Caco-2 (cell line): ENCODE measurements at regions not wholly inside any gene's neighbourhood (a gene's known extent, or its start where the extent isn't known, plus 50 kb on each side); places are given as distances from the start of the nearest gene placed in this dataset.

Experiments
- BruUV-seq: library from RNA; stranded (reverse); fragments of 400-500 nt; replicated peaks from 2 replicates; lab custom pipeline; 2021; lab: Mats Ljungman, UMichigan
- CTCF ChIA-PET: fragments of 300-600 bp; sonication (Branson Sonifier 250); formaldehyde crosslinking; loops from one replicate; lab custom pipeline; 2022; ENCODE audit warnings: antibody characterized with exemption; lab: Charles Lee
- POLR2A ChIA-PET: fragments of 300-600 bp; sonication (Branson Sonifier 250); formaldehyde crosslinking; loops from one replicate; lab custom pipeline; 2022; ENCODE audit warnings: antibody characterized with exemption; lab: Charles Lee
- DNase-seq, 2 experiments: peaks; one replicate each; pipeline versions ENCODE4 v3.0.0 to v3.0.0-alpha.2; 2020 to 2022
- H3K27me3 ChIP-seq: replicated peaks from 2 replicates; pipeline ENCODE4 v1.6.0; 2011; ENCODE audit warnings: low read length; ENCODE audit not compliant: control insufficient read depth, insufficient read depth
- H3K36me3 ChIP-seq: 2 replicates; pipeline ENCODE4 v1.5.1; 2011; ENCODE audit warnings: low read length; ENCODE audit not compliant: control insufficient read depth, insufficient read depth
- H3K4me1 ChIP-seq: fragments of 250-450 bp; sonication (Bioruptor Pico); 2 replicates; pipeline ENCODE4 v1.5.1; 2020; ENCODE audit warnings: mild to moderate bottlenecking
- H3K4me3 ChIP-seq: 2 replicates; pipeline ENCODE4 v1.5.1; 2011; ENCODE audit warnings: low read depth, mild to moderate bottlenecking, control low read depth, low read length
- H3K9me3 ChIP-seq: fragments of 250-450 bp; sonication (Bioruptor Pico); 2 replicates; pipeline ENCODE4 v1.5.1; 2020; ENCODE audit warnings: mild to moderate bottlenecking, moderate library complexity
- H3K27ac Mint-ChIP-seq: one replicate; pipeline ENCODE4 v1.8.0; 2022; ENCODE audit warnings: mixed read lengths; ENCODE audit not compliant: unreplicated experiment
- H3K27me3 Mint-ChIP-seq: one replicate; pipeline ENCODE4 v1.8.0; 2022; ENCODE audit warnings: mixed read lengths; ENCODE audit not compliant: insufficient read depth, unreplicated experiment
- H3K36me3 Mint-ChIP-seq: one replicate; pipeline ENCODE4 v1.8.0; 2022; ENCODE audit warnings: mild to moderate bottlenecking, mixed read lengths; ENCODE audit not compliant: insufficient read depth, unreplicated experiment
- H3K4me1 Mint-ChIP-seq: one replicate; pipeline ENCODE4 v1.8.0; 2022; ENCODE audit warnings: low read depth, mixed read lengths; ENCODE audit not compliant: unreplicated experiment
- H3K4me3 Mint-ChIP-seq: one replicate; pipeline ENCODE4 v1.8.0; 2022; ENCODE audit warnings: mild to moderate bottlenecking, moderate library complexity, mixed read lengths; ENCODE audit not compliant: unreplicated experiment
- H3K9me3 Mint-ChIP-seq: one replicate; pipeline ENCODE4 v1.8.0; 2022; ENCODE audit warnings: mixed read lengths; ENCODE audit not compliant: unreplicated experiment
- CTCF ChIP-seq, 2 experiments: fragments of 200-600 bp in 1 of 2; IDR thresholded peaks; 1 replicate in 1 of 2; 2 replicates in 1 of 2; pipeline versions ENCODE4 v1.5.1 to v1.8.0; 2011 to 2022; ENCODE audit warnings: antibody characterized with exemption in 1 of 2, control low read depth in 1 of 2, inconsistent platforms in 1 of 2, low read depth in 1 of 2, low read length in 1 of 2, mild to moderate bottlenecking in 1 of 2, moderate library complexity in 1 of 2; ENCODE audit not compliant: insufficient read depth in 1 of 2, severe bottlenecking in 1 of 2, unreplicated experiment in 1 of 2
- intact Hi-C: fragments of 100-400 bp; cut with micrococcal nuclease; formaldehyde crosslinking; loops from one replicate; pipeline ENCODE4 v1.10.0; 2022; ENCODE audit not compliant: unreplicated experiment

GRCh38 chr12:131456301-131457027 is 254.4 kb upstream of the SFSWAP start:
- H3K4me1 Mint-ChIP-seq, result no peaks in the 10 kb centered on the region
- no peaks in the 10 kb centered on the region for H3K4me1 ChIP-seq
- POLR2A ChIA-PET, result no interaction called here

GRCh38 chr12:131457028-131457310 is 253.9 kb upstream of the SFSWAP start:
- H3K36me3 Mint-ChIP-seq, result no peaks in the 10 kb centered on the region
- no peak overlapping the region for H3K27ac Mint-ChIP-seq
- no peaks in the 10 kb centered on the region for H3K9me3 ChIP-seq
- BruUV-seq, result no TSS peak
- H3K4me1 ChIP-seq, result no peaks in the 10 kb centered on the region
- no peaks in the 10 kb centered on the region for H3K36me3 ChIP-seq
- ChIA-PET POLR2A (no interaction called here), CTCF (no interaction called here)
- DNase-seq, result no peak
- H3K4me3 ChIP-seq, result no peak overlapping the region
- H3K4me3 Mint-ChIP-seq, result no peak overlapping the region
- no peaks in the 10 kb centered on the region for H3K4me1 Mint-ChIP-seq
- no peak for TF ChIP-seq CTCF (IDR thresholded peaks at IDR 0.05; ENCODE audit: insufficient read depth in 1 of 2, low read depth in 1 of 2, low read length in 1 of 2, severe bottlenecking in 1 of 2, unreplicated experiment in 1 of 2)
- intact Hi-C loops, result no loop called here
- no peaks in the 10 kb centered on the region for H3K27me3 ChIP-seq
- H3K27me3 Mint-ChIP-seq, result peaks cover 19% of the 10 kb centered on the region
- H3K9me3 Mint-ChIP-seq, result no peaks in the 10 kb centered on the region

More at GRCh38 chr12:131456301-131457027, 254.4 kb upstream of the SFSWAP start:
- Histone ChIP-seq H3K36me3 (no peaks in the 10 kb centered on the region), H3K27me3 (no peaks in the 10 kb centered on the region), H3K4me3 (no peak overlapping the region), H3K9me3 (no peaks in the 10 kb centered on the region)
- BruUV-seq, result no TSS peak
- Mint-ChIP-seq H3K27me3 (peaks cover 19% of the 10 kb centered on the region), H3K36me3 (no peaks in the 10 kb centered on the region), H3K4me3 (no peak overlapping the region), H3K27ac (no peak overlapping the region), H3K9me3 (no peaks in the 10 kb centered on the region)
- intact Hi-C loops, result no loop called here
- no peak for DNase-seq
- no peak for TF ChIP-seq CTCF (IDR thresholded peaks at IDR 0.05; ENCODE audit: insufficient read depth in 1 of 2, low read depth in 1 of 2, low read length in 1 of 2, severe bottlenecking in 1 of 2, unreplicated experiment in 1 of 2)
- CTCF ChIA-PET, result no interaction called here

- H3K27me3 Mint-ChIP-seq, result peaks cover 22% of the 10 kb centered on the region
- DNase-seq, result no peak
- no peaks in the 10 kb centered on the region for H3K4me1 ChIP-seq
- no peaks in the 10 kb centered on the region for H3K9me3 ChIP-seq
- no peaks in the 10 kb centered on the region for H3K36me3 Mint-ChIP-seq
- no peak overlapping the region for H3K4me3 Mint-ChIP-seq
- H3K9me3 Mint-ChIP-seq, result no peaks in the 10 kb centered on the region
- H3K4me3 ChIP-seq, result no peak overlapping the region
- H3K4me1 Mint-ChIP-seq, result no peaks in the 10 kb centered on the region
- no peaks in the 10 kb centered on the region; the same call in 1 of the 2 replicates for H3K36me3 ChIP-seq
- ChIA-PET POLR2A (no interaction called here), CTCF (no interaction called here)
- no peak for TF ChIP-seq CTCF (IDR thresholded peaks at IDR 0.05; ENCODE audit: insufficient read depth in 1 of 2, low read depth in 1 of 2, low read length in 1 of 2, severe bottlenecking in 1 of 2, unreplicated experiment in 1 of 2)
- H3K27me3 ChIP-seq, result no peaks in the 10 kb centered on the region
- no TSS peak for BruUV-seq
- intact Hi-C loops, result no loop called here
- no peak overlapping the region for H3K27ac Mint-ChIP-seq
These were observed 253.4 kb upstream of the SFSWAP start for GRCh38 chr12:131457331-131458047.
